ENCODE measurements at regions not wholly inside any gene's neighbourhood (a gene's known extent, or its start where the extent isn't known, plus 50 kb on each side); places are given as distances from the start of the nearest gene placed in this dataset.
"Not testable (repeated sequence)": the region's sequence is repeated elsewhere in the genome, so short reads cannot be mapped to it uniquely, and the experiment has no call there.

- DNase-seq (ENCODE audit: low read depth, low spot score): no peak
These were observed 152.4 kb downstream of the THBS2 start for GRCh38 chr6:169101036-169101805.

- no peak for DNase-seq (ENCODE audit: low read depth, low spot score)
These were observed 154.0 kb downstream of the THBS2 start for GRCh38 chr6:169099411-169100202.

- not testable (repeated sequence) for DNase-seq (ENCODE audit: low read depth, low spot score)
These were observed 155.0 kb downstream of the THBS2 start for GRCh38 chr6:169098651-169099050.

GRCh38 chr6:169098116-169098515 lies 155.5 kb downstream of the THBS2 start:
- no peak for DNase-seq (ENCODE audit: low read depth, low spot score)

GRCh38 chr6:169097381-169097959 lies 156.2 kb downstream of the THBS2 start:
- peak; percentile 88 for DNase-seq (ENCODE audit: low read depth, low spot score)

- no peak for DNase-seq (ENCODE audit: low read depth, low spot score)
These were observed 157.3 kb downstream of the THBS2 start for GRCh38 chr6:169096388-169096787.

- DNase-seq (ENCODE audit: low read depth, low spot score): no peak
These were observed 158.5 kb downstream of the THBS2 start for GRCh38 chr6:169095153-169095552.

GRCh38 chr6:169094552-169094950 lies 159.1 kb downstream of the THBS2 start:
- no peak for DNase-seq (ENCODE audit: low read depth, low spot score)

DNA sequence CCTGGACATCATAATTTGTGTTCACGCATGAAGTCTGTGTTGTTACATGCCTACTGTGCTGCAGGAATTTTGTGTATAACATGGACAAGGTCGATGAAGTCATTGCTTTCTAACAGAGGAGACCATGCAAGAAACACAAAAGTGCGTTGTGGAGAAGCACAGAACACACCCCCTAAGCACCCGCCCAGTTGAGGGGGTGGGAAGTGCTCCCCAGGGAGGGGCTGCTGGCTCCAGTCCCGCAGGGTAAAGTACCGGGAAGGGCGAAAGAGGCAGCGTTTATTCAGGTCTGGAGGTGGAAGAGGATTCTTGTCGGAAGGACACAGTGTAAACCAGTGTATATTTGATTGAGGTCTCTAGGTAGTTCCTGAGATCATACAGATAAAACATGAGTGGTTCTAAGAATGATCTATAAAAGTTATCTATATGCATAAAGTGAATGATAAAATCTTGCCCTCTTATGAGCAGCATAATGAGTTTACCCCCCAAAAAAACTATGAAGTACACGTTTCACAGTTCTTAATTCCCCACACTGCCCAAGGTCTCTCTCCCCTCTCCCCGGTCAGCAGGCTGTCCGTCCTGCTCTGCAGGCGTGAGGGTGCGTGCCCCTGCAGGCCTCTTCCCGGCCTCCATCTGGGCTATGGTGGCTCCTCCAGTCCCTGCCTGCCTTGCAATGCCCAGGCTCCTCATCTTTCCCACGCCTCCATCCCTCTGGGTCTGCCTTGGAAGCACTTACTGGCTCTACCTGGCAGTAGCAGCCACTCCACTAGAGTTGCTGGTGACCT lies 159.7 kb downstream of the THBS2 start:
- DNase-seq (ENCODE audit: low read depth, low spot score): no peak

DNA sequence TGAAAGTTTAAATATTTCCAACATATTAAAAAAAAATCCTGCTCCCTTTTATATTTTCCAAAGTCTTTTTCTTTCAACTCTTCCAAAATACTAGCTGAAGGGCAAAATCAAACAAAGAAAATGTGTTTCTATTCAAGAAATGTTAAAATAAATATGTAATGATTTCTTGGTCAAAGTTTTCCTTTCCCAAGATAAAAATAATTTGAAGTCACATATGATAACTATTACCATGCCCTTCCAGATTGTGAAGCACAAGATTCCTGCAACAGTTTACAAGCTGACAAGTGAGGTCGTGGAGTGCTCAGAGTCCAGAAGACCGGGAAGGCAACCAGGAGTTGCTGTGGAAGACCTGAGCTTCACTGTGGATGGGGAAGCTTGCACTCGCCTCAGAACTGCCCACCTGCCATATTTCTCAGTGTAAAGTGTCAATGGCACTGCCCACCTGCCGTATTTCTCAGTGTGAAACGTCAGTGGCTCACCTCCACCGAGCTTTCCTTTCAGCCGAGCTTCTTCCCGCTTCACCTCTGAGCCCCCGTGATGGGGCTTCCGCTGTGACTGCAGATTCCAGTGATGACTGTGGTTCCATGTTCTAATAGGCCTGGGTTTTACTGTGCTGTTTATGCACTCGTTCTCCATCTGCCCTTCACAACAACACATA lies 160.5 kb downstream of the THBS2 start:
- DNase-seq (ENCODE audit: low read depth, low spot score): no peak

DNA sequence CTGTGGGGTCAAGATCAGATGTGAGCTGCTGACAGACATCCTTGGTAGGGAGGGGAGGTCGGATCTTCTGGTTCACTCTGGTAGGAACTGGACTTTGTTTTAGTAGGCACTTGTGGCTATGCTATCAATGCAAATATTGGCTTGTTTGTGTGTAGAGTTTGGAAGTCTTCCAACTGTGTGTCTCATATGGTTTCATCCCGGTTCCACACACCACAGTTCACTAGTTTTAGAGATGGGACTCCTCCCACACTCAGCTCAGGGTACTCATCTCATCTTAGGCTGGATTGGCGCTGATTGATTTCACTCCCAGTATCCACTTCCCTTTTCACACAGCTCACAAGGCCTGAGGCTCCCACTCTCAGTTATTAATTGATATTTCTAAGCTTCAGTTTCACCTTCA lies 161.3 kb downstream of the THBS2 start:
- DNase-seq (ENCODE audit: low read depth, low spot score): no peak

DNA sequence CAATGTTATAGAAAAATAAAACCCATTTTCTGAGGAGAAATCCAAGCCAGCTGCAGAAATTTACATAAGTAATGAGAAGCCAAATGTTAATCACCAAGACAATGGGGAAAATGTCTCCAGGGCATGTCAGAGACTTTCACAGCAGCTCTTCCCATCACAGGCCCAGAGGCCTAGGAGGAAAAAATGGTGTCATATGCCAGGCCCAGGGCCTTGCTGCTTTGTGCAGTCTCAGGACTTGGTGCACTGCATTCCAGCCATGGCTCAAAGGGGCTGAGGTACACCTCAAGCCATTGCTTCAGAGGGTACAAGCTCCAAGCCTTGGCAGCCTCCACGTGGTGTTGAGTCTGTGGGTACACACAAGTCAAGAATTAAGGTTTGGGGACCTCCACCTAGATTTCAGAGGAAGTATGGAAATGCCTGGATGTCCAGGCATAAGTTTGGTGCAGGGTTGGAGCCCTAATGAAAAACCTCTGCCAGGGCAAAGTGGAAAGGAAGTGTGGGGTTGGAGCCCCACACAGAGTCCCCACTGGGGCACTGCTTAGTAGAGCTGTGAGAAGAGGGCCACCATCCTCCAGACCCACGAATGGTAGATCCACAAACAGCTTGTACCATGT lies 163.0 kb downstream of the THBS2 start:
- DNase-seq (ENCODE audit: low read depth, low spot score): not testable (repeated sequence)

GRCh38 chr6:169088762-169089161 lies 164.9 kb downstream of the THBS2 start:
- DNase-seq (ENCODE audit: low read depth, low spot score): no peak

GRCh38 chr6:169087443-169088041 lies 166.1 kb downstream of the THBS2 start:
- DNase-seq (ENCODE audit: low read depth, low spot score): no peak

- DNase-seq (ENCODE audit: low read depth, low spot score): not testable (repeated sequence)
These were observed 167.0 kb downstream of the THBS2 start for GRCh38 chr6:169086616-169087015.

DNA sequence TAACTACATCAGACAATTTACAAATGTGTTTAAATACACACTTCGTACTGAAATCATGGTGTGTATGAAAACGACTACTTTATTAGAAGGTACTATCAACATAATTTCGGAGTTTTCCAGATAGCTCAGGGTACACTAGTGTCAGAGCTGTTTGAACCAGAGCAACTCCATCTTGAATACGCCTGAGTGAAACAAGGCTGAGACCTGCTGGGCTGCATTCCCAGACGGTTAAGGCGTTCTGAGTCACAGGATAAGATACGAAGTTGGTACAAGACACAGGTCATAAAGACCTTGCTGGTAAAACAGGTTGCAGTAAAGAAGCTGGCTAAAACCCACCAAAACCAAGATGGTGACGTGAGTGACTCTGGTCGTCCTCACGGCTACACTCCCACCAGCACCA lies 167.6 kb downstream of the THBS2 start:
- DNase-seq (ENCODE audit: low read depth, low spot score): no peak

GRCh38 chr6:169085466-169085865 lies 168.2 kb downstream of the THBS2 start:
- no peak for DNase-seq (ENCODE audit: low read depth, low spot score)

DNA sequence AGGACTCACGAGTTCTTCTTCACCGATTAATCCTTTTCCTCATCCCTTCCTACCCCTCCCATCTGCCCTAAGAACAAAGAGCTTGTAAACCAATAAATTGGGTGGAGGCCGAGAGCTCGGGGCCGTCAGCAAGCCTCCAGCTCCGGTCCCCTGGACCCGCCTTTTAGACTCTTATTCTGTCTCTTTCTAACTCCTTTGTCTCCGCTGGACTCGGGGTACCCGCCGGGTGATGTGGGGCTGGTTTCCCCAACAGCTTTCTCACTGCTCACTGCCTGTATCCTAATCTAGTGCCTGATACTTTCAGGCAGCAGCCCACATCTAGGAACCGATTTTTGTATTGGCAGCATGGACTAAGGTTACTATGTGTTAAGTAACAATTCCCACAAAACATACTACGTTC lies 169.1 kb downstream of the THBS2 start:
- not testable (repeated sequence) for DNase-seq (ENCODE audit: low read depth, low spot score)

DNA sequence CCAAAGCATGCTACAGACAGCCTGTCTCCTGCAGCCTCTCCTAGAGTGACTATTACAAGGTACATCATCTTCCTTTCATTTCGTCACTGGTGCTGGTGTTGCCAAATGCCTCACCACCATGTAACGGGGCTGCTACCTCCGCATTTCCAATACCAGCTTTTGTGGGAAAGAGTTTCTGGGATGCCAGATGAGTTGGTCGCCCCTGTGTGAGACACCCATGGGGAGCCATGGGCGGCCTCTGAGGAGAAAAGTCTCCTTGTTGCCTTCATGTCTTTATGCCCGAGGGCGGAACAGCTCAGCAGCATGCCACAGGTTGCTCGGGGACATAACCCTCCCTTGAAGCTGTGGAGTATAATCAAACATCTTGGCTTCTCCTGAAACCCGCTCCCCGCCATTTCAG lies 169.6 kb downstream of the THBS2 start:
- no peak for DNase-seq (ENCODE audit: low read depth, low spot score)

DNA sequence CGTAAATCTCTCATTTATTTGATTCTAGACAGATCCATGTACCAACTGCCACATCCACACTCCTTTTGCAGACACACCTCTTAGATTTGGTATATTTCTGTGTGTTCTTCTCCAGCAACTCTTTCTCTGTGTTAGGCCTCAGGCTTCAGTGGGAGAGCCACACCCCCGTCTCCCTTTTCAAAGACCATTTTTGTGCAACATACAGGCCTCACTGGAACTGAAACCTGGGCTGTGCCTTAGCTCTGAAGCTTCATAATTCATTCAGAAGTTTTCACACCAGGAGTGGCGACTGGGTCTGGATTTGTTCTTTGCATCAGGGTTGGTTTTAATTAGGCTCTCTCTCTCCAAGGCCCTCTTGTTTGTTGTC lies 170.2 kb downstream of the THBS2 start:
- no peak for DNase-seq (ENCODE audit: low read depth, low spot score)

Data from smooth muscle cell of the brain vasculature (primary cell).